ENCODE measurements at regions not wholly inside any gene's neighbourhood (a gene's known extent, or its start where the extent isn't known, plus 50 kb on each side); places are given as distances from the start of the nearest gene placed in this dataset.

DNA sequence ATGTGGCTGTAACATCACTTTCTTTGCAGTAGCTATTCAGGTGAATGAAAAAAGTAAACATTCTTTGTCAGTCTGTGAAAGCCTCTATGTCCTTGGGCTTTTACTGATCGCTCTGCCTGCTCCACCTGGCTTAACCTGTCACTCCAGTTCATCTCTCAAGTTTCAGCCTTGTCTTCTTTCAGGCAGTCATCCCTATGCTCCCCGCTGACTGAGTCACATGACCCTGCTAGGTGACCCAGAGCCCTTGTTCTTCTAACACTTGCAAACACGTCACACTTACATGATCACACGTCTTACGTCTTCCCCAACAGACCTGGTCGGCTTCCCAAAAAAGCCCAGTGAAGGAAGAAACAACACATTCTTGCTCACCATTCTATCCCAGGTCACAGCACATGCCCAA is 499.3 kb upstream of the TENM4 start:
- H3K4me3 ChIP-seq, result no peak overlapping the region
- DNase-seq (ENCODE audit: low spot score), result no peak
- TF ChIP-seq, protein P1, sequence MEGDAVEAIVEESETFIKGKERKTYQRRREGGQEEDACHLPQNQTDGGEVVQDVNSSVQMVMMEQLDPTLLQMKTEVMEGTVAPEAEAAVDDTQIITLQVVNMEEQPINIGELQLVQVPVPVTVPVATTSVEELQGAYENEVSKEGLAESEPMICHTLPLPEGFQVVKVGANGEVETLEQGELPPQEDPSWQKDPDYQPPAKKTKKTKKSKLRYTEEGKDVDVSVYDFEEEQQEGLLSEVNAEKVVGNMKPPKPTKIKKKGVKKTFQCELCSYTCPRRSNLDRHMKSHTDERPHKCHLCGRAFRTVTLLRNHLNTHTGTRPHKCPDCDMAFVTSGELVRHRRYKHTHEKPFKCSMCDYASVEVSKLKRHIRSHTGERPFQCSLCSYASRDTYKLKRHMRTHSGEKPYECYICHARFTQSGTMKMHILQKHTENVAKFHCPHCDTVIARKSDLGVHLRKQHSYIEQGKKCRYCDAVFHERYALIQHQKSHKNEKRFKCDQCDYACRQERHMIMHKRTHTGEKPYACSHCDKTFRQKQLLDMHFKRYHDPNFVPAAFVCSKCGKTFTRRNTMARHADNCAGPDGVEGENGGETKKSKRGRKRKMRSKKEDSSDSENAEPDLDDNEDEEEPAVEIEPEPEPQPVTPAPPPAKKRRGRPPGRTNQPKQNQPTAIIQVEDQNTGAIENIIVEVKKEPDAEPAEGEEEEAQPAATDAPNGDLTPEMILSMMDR (IDR thresholded peaks at IDR 0.05), result no peak
- H3K27ac ChIP-seq, result no peak overlapping the region

- no peak for DNase-seq (ENCODE audit: low spot score)
- H3K27ac ChIP-seq, result no peak overlapping the region
- no peak overlapping the region for H3K4me3 ChIP-seq
- TF ChIP-seq, protein P1 (IDR thresholded peaks at IDR 0.05), result no peak
Measured at GRCh38 chr11:79939111-79939510, 498.3 kb upstream of the TENM4 start.

DNA sequence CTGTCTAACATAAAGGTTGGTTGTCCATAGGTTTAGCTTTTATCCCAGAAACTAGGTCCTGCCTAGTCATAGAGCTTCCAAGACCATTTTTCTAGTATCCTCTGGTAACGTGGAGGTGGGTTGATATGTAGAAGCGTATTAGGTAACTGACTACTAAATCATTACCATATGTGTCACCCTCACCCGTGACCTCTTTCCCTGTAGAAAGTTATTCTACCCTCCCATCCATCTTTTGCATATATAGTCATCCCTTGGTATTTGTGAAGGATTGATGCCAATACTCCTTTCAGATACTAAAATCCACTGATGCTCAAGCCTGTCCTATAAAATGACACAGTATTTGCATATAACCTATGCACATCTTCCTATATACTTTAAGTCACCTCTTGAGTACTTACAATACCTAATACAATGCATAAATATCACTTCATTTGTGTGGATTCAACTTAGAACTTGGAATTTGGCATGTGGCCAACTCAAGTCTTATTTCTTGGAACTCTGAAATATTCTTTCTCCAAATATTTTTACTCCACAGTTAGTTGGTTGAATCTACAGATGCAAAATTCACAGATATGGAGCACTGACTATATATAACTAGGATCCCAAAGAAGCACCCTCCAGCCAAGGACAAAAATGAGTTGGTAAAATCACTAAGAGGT is 497.0 kb upstream of the TENM4 start:
- TF ChIP-seq, protein P1 (IDR thresholded peaks at IDR 0.05), result no peak
- H3K4me3 ChIP-seq, result no peak overlapping the region
- DNase-seq (ENCODE audit: low spot score), result no peak
- H3K27ac ChIP-seq, result no peak overlapping the region

- TF ChIP-seq, protein P1 (IDR thresholded peaks at IDR 0.05), result no peak
- Histone ChIP-seq H3K27ac (no peak overlapping the region), H3K4me3 (no peak overlapping the region)
- no peak for DNase-seq (ENCODE audit: low spot score)
Measured at GRCh38 chr11:79932612-79933011, 491.8 kb upstream of the TENM4 start.

DNA sequence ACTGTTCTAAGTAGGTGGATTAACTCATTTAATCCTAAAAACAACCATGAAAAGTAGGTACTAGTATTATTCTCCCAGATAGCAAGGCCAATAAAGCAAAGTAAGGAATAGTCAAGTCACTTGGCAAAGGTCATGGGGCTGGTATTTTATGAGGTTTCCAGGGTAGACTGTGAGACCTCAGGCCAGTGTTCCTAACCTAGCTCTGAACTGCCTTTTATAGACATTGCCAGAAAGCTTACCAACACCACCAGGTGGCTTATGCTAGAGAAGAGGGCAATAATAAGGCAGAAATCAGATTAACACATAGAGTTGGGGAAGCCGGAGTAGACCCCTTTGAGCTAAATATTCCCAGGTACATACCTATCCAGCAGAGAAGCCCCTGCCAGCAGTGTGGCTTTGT is 490.9 kb upstream of the TENM4 start:
- H3K27ac ChIP-seq, result no peak overlapping the region
- no peak overlapping the region for H3K4me3 ChIP-seq
- no peak for DNase-seq (ENCODE audit: low spot score)
- TF ChIP-seq, protein P1 (IDR thresholded peaks at IDR 0.05), result no peak

DNA sequence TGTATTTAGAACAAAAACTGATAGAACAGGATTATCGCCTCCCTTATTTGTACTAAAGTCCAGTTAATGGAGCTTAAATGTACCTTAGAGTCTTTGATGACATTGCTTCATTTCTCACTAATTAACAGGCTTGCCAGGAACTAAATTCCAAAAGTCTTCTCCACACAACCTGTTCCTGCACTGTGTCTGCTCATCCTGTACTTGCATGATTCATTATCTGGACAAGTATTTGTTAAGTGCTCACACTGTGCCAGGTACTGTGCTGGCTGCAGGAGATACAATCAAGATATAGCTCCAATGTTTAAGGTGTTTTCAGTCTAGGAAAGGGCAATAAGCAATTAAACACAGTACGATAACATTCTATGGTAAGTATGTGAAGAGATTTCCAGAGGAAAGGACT is 485.9 kb upstream of the TENM4 start:
- Histone ChIP-seq H3K27ac (no peak overlapping the region), H3K4me3 (no peak overlapping the region)
- no peak for DNase-seq (ENCODE audit: low spot score)
- TF ChIP-seq, protein P1 (IDR thresholded peaks at IDR 0.05), result no peak

- Histone ChIP-seq H3K27ac (no peak overlapping the region), H3K4me3 (no peak overlapping the region)
- TF ChIP-seq, protein P1 (IDR thresholded peaks at IDR 0.05), result no peak
- no peak for DNase-seq (ENCODE audit: low spot score)
Measured at GRCh38 chr11:79925570-79925969, 484.7 kb upstream of the TENM4 start.

All from coronary artery (tissue), 2 donors.